ENCODE measurements at regions not wholly inside any gene's neighbourhood (a gene's known extent, or its start where the extent isn't known, plus 50 kb on each side); places are given as distances from the start of the nearest gene placed in this dataset.

- no peaks in the 10 kb centered on the region for H3K4me1 ChIP-seq
- H3K9me3 ChIP-seq: no peaks in the 10 kb centered on the region
- H3K4me1 Mint-ChIP-seq (ENCODE audit: low read depth, unreplicated experiment): no peaks in the 10 kb centered on the region
- no TSS peak for BruUV-seq (replicated peaks)
- no peaks in the 10 kb centered on the region for H3K36me3 ChIP-seq (ENCODE audit: control insufficient read depth, insufficient read depth, low read length)
- H3K9me3 Mint-ChIP-seq (ENCODE audit: unreplicated experiment): no peaks in the 10 kb centered on the region
- no peaks in the 10 kb centered on the region for H3K27me3 ChIP-seq (replicated peaks; ENCODE audit: control insufficient read depth, insufficient read depth, low read length)
- no peaks in the 10 kb centered on the region for H3K27me3 Mint-ChIP-seq (ENCODE audit: insufficient read depth, unreplicated experiment)
- no peaks in the 10 kb centered on the region for H3K36me3 Mint-ChIP-seq (ENCODE audit: insufficient read depth, unreplicated experiment)
- H3K27ac Mint-ChIP-seq (ENCODE audit: unreplicated experiment): no peak overlapping the region
- no peak overlapping the region for H3K4me3 Mint-ChIP-seq (ENCODE audit: unreplicated experiment)
- intact Hi-C loops (cut with micrococcal nuclease; ENCODE audit: unreplicated experiment): no loop called here
- H3K4me3 ChIP-seq (ENCODE audit: low read depth, low read length): no peak overlapping the region
- no peak for DNase-seq
- ChIA-PET CTCF (no interaction called here), POLR2A (no interaction called here)
- no peak for TF ChIP-seq CTCF (IDR thresholded peaks at IDR 0.05; ENCODE audit: insufficient read depth in 1 of 2, low read depth in 1 of 2, low read length in 1 of 2, severe bottlenecking in 1 of 2, unreplicated experiment in 1 of 2)
Observed at GRCh38 chr16:35365675-35366074, 1906.3 kb downstream of the TP53TG3F start.

- ChIA-PET CTCF (no interaction called here), POLR2A (no interaction called here)
- intact Hi-C loops (cut with micrococcal nuclease; ENCODE audit: unreplicated experiment): no loop called here
- Mint-ChIP-seq H3K27me3 (ENCODE audit: insufficient read depth, unreplicated experiment) (no peaks in the 10 kb centered on the region), H3K27ac (ENCODE audit: unreplicated experiment) (no peak overlapping the region), H3K9me3 (ENCODE audit: unreplicated experiment) (no peaks in the 10 kb centered on the region), H3K36me3 (ENCODE audit: insufficient read depth, unreplicated experiment) (no peaks in the 10 kb centered on the region), H3K4me1 (ENCODE audit: low read depth, unreplicated experiment) (no peaks in the 10 kb centered on the region), H3K4me3 (ENCODE audit: unreplicated experiment) (no peak overlapping the region)
- no TSS peak for BruUV-seq (replicated peaks)
- no peak overlapping the region for H3K4me3 ChIP-seq (ENCODE audit: low read depth, low read length)
- DNase-seq: no peak
- no peaks in the 10 kb centered on the region for H3K27me3 ChIP-seq (replicated peaks; ENCODE audit: control insufficient read depth, insufficient read depth, low read length)
- no peaks in the 10 kb centered on the region for H3K36me3 ChIP-seq (ENCODE audit: control insufficient read depth, insufficient read depth, low read length)
- H3K4me1 ChIP-seq: no peaks in the 10 kb centered on the region
- no peak for TF ChIP-seq CTCF (IDR thresholded peaks at IDR 0.05; ENCODE audit: insufficient read depth in 1 of 2, low read depth in 1 of 2, low read length in 1 of 2, severe bottlenecking in 1 of 2, unreplicated experiment in 1 of 2)
- no peaks in the 10 kb centered on the region for H3K9me3 ChIP-seq
Observed at GRCh38 chr16:35370617-35371016, 1911.2 kb downstream of the TP53TG3F start.

- Mint-ChIP-seq H3K27ac (ENCODE audit: unreplicated experiment) (no peak overlapping the region), H3K36me3 (ENCODE audit: insufficient read depth, unreplicated experiment) (no peaks in the 10 kb centered on the region), H3K4me3 (ENCODE audit: unreplicated experiment) (no peak overlapping the region), H3K4me1 (ENCODE audit: low read depth, unreplicated experiment) (no peaks in the 10 kb centered on the region), H3K9me3 (ENCODE audit: unreplicated experiment) (no peaks in the 10 kb centered on the region), H3K27me3 (ENCODE audit: insufficient read depth, unreplicated experiment) (no peaks in the 10 kb centered on the region)
- no peaks in the 10 kb centered on the region for H3K4me1 ChIP-seq
- no peak for TF ChIP-seq CTCF (IDR thresholded peaks at IDR 0.05; ENCODE audit: insufficient read depth in 1 of 2, low read depth in 1 of 2, low read length in 1 of 2, severe bottlenecking in 1 of 2, unreplicated experiment in 1 of 2)
- POLR2A ChIA-PET: no interaction called here
- CTCF ChIA-PET: no interaction called here
- BruUV-seq (replicated peaks): no TSS peak
- no peaks in the 10 kb centered on the region for H3K36me3 ChIP-seq (ENCODE audit: control insufficient read depth, insufficient read depth, low read length)
- no peak overlapping the region for H3K4me3 ChIP-seq (ENCODE audit: low read depth, low read length)
- DNase-seq: no peak
- intact Hi-C loops (cut with micrococcal nuclease; ENCODE audit: unreplicated experiment): no loop called here
- H3K9me3 ChIP-seq: no peaks in the 10 kb centered on the region
- H3K27me3 ChIP-seq (replicated peaks; ENCODE audit: control insufficient read depth, insufficient read depth, low read length): no peaks in the 10 kb centered on the region
Observed at GRCh38 chr16:35377142-35377541, 1917.7 kb downstream of the TP53TG3F start.
